Fibroblast of pulmonary artery (primary cell): ENCODE measurements at regions not wholly inside any gene's neighbourhood (a gene's known extent, or its start where the extent isn't known, plus 50 kb on each side); places are given as distances from the start of the nearest gene placed in this dataset.

Experiments used
- DNase-seq: peaks from one replicate; pipeline ENCODE4 v3.0.0-alpha.2; 2010; ENCODE audit warnings: low read depth
- H3K4me3 ChIP-seq: replicated peaks from 2 replicates; pipeline ENCODE4 v1.5.1; 2011; ENCODE audit warnings: low read depth, mild to moderate bottlenecking, control low read depth, low read length, moderate library complexity
- CTCF ChIP-seq: IDR thresholded peaks from 2 replicates; pipeline ENCODE4 v1.5.1; 2011; ENCODE audit warnings: mild to moderate bottlenecking, control low read depth, low read length, inconsistent platforms; ENCODE audit errors: missing control alignments

DNA sequence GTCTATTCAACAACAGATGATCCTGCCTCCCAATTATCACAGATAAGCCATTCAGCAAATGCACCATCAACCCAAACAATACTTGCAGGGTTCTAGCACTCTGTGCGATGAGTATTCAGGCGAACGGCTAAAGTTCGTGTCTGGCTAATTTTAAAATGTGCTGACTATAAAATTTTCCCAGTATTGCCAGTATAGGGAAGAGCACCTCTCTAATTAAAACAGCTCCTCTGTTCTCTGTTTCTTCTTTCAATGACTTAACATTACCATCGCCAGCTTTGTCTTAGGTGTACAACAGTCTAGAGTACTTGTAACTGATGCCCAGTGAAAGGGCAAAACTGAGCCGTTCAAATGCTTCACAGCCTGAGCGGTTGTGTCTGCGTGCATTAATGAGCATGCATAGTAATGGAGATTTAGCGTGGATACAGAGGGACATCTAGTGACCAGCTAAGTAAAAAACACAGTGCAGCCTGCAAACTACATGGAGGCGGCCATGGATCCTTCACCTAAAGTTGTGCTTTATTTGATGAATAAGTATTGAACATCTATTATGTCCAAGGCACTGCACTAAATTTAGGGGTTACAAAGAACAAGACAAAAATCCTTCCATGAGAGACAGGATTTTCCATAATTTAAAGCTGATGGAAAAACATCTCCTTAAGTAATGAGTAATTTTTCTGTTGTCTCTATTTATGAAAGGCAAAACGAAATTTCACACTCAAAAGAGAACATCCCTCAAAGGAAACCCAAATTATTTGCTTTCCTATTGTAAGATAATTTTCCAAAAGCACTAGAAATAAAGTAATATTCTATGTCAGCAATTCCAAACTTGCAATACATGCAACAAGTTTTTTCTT lies 120.0 kb downstream of the SETD4 start:
- H3K4me3 ChIP-seq: no peak overlapping the region
- TF ChIP-seq CTCF: peak; percentile 75
- DNase-seq: peak; percentile 86

GRCh38 chr21:35938446-35938845 lies 121.9 kb downstream of the SETD4 start:
- no peak overlapping the region for H3K4me3 ChIP-seq
- no peak for TF ChIP-seq CTCF
- DNase-seq: no peak

GRCh38 chr21:35933466-35933865 lies 126.9 kb downstream of the SETD4 start:
- peak; percentile 86 for DNase-seq
- H3K4me3 ChIP-seq: no peak overlapping the region
- TF ChIP-seq CTCF: peak; percentile 41

DNA sequence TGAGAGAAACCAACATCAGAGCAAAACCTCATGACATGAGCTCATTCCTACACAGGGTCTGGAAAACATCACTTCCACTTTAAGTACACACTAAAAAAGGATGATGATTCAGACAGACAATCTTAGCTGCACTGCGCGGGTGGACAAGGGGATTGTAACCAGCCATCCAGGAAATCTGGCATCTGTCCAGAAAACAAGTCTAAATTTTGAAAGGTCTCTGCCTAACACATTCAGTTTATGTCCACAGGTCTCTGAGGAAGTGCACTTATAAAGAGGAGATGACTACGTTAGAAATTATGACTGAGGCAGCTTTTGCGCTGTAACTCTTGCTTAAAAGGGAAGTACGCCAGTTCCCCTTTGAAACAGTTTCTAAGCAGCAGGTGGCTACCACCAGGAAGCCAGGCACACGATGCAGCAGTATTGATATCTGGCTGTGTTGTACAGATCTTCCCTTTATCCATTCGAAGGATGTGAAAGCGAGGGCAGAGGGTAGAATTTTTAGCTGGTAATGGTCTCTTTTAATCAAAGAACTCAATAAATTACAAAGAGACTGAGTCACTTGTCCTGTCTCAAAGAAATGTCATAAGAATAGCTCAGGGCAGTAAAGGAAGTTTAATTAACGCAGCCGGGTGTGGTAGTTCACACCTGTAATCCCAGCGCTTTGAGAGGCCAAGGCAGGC lies 128.0 kb downstream of the SETD4 start:
- peak; percentile 95 for DNase-seq
- H3K4me3 ChIP-seq: no peak overlapping the region
- TF ChIP-seq CTCF: no peak

DNA sequence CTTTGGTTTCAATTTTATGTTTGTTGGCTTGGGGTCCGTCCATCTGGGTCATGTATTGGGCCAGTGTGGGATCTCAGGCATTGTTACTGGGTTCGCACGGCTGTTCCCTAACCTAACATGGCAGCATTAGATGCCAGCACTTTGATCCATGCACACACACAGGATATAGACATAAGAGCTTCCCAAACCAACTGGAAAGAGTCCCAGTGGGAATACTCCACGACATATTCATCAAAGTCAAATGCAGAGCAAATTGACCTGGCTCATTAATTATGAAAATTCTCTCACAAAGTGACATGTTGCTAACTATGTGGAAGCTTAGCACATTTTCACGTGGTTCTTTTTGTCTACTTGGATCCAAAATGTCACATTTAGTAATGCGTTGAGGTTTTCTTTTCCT lies 130.4 kb downstream of the SETD4 start:
- DNase-seq: no peak
- H3K4me3 ChIP-seq: no peak overlapping the region
- TF ChIP-seq CTCF: no peak

GRCh38 chr21:35927262-35927661 lies 133.1 kb downstream of the SETD4 start:
- DNase-seq: no peak
- H3K4me3 ChIP-seq: no peak overlapping the region
- TF ChIP-seq CTCF: no peak
